A673 (cell line): ENCODE measurements at regions not wholly inside any gene's neighbourhood (a gene's known extent, or its start where the extent isn't known, plus 50 kb on each side); places are given as distances from the start of the nearest gene placed in this dataset.

Source experiments
- BruUV-seq: library from RNA; stranded (reverse); fragments of 400-500 nt; replicated peaks from 2 replicates; lab custom pipeline; 2021; lab: Mats Ljungman, UMichigan
- CTCF ChIA-PET: fragments of 300-600 bp; sonication (Branson Sonifier 250); formaldehyde crosslinking; loops from one replicate; lab custom pipeline; 2022; ENCODE audit warnings: antibody characterized with exemption; lab: Charles Lee
- POLR2A ChIA-PET: fragments of 300-600 bp; sonication (Branson Sonifier 250); formaldehyde crosslinking; loops from one replicate; lab custom pipeline; 2022; ENCODE audit warnings: antibody characterized with exemption; ENCODE audit not compliant: low non-redundant PET; lab: Charles Lee
- DNase-seq: peaks from one replicate; pipeline ENCODE4 v3.0.0-alpha.2; 2015; ENCODE audit warnings: low spot score
- H3K27ac ChIP-seq: fragments of 200-600 bp; sonication (generic); 2 replicates; pipeline ENCODE4 v1.5.1; 2016; ENCODE audit warnings: mixed run types, low read depth, mild to moderate bottlenecking, mixed read lengths, antibody characterized with exemption, low read length; ENCODE audit not compliant: poor library complexity, severe bottlenecking
- H3K27me3 ChIP-seq: fragments of 200-600 bp; sonication (generic); replicated peaks from 2 replicates; pipeline ENCODE4 v1.6.1; 2017; ENCODE audit warnings: mixed run types, low read depth, mild to moderate bottlenecking, mixed read lengths, antibody characterized with exemption, low read length; ENCODE audit not compliant: insufficient read depth, poor library complexity
- H3K36me3 ChIP-seq: fragments of 200-600 bp; sonication (generic); 2 replicates; pipeline ENCODE4 v1.6.1; 2016; ENCODE audit warnings: mixed run types, mild to moderate bottlenecking, mixed read lengths, antibody characterized with exemption, low read length; ENCODE audit not compliant: insufficient read depth, poor library complexity, severe bottlenecking
- H3K4me1 ChIP-seq: fragments of 200-600 bp; sonication (generic); 2 replicates; pipeline ENCODE4 v1.6.1; 2017; ENCODE audit warnings: mixed run types, mild to moderate bottlenecking, mixed read lengths, antibody characterized with exemption, low read length; ENCODE audit not compliant: insufficient read depth, poor library complexity, severe bottlenecking
- H3K4me3 ChIP-seq: fragments of 200-600 bp; sonication (generic); 2 replicates; pipeline ENCODE4 v1.5.1; 2016; ENCODE audit warnings: low read depth, mixed run types, mild to moderate bottlenecking, mixed read lengths, low read length; ENCODE audit not compliant: poor library complexity, severe bottlenecking
- H3K9me3 ChIP-seq: fragments of 200-600 bp; sonication (generic); 2 replicates; pipeline ENCODE4 v1.6.1; 2016; ENCODE audit warnings: mixed run types, low read depth, mild to moderate bottlenecking, mixed read lengths, antibody characterized with exemption, low read length; ENCODE audit not compliant: poor library complexity, severe bottlenecking
- EZH2 ChIP-seq: fragments of 200-600 bp; sonication (generic); IDR thresholded peaks from 2 replicates; pipeline ENCODE4 v1.6.1; 2017; ENCODE audit warnings: borderline replicate concordance, low read depth, mild to moderate bottlenecking, mixed read lengths, antibody characterized with exemption, low read length; ENCODE audit not compliant: poor library complexity, severe bottlenecking
- intact Hi-C: fragments of 100-400 bp; cut with micrococcal nuclease; formaldehyde crosslinking; loops from one replicate; pipeline ENCODE4 v1.10.0; 2022; ENCODE audit not compliant: unreplicated experiment
- TF ChIP-seq, protein P1 (sequence below): fragments of 300-800, 200-600 bp; sonication (generic); conservative IDR thresholded peaks from 2 replicates; pipeline ENCODE4 v1.5.1; 2017; ENCODE audit warnings: low read depth, mild to moderate bottlenecking, antibody characterized with exemption, low read length, moderate library complexity, mixed read lengths

DNA sequence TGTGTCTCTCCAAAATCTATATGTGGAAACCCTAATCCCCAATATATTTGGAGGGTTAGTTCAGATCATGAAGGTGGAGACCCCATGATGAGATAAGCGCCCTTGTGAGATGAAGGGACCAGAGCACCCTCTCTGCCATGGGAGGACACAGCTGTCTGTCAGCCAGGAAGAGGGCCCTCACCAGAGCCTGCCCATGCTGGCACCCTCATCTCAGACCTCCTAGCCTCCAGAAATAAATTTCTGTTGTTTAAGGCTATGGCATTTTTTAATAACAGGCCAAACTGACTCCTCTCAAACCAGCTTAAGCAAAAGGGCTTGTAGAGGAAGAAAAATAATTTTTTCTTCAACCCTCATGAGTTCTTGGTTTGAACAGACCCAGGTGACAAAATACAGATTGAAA is 79.2 kb upstream of the MAMDC2 start:
- H3K27me3 ChIP-seq, result peaks cover 37% of the 10 kb centered on the region
- no peak overlapping the region for H3K4me3 ChIP-seq
- no peak for TF ChIP-seq EZH2
- TF ChIP-seq, protein P1, sequence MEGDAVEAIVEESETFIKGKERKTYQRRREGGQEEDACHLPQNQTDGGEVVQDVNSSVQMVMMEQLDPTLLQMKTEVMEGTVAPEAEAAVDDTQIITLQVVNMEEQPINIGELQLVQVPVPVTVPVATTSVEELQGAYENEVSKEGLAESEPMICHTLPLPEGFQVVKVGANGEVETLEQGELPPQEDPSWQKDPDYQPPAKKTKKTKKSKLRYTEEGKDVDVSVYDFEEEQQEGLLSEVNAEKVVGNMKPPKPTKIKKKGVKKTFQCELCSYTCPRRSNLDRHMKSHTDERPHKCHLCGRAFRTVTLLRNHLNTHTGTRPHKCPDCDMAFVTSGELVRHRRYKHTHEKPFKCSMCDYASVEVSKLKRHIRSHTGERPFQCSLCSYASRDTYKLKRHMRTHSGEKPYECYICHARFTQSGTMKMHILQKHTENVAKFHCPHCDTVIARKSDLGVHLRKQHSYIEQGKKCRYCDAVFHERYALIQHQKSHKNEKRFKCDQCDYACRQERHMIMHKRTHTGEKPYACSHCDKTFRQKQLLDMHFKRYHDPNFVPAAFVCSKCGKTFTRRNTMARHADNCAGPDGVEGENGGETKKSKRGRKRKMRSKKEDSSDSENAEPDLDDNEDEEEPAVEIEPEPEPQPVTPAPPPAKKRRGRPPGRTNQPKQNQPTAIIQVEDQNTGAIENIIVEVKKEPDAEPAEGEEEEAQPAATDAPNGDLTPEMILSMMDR, result no peak
- DNase-seq, result no peak
- H3K36me3 ChIP-seq, result no peaks in the 10 kb centered on the region
- POLR2A ChIA-PET, result no interaction called here
- no peaks in the 10 kb centered on the region for H3K9me3 ChIP-seq
- intact Hi-C loops, result no loop called here
- no TSS peak for BruUV-seq
- CTCF ChIA-PET, result no interaction called here
- no peaks in the 10 kb centered on the region for H3K4me1 ChIP-seq
- no peak overlapping the region for H3K27ac ChIP-seq

DNA sequence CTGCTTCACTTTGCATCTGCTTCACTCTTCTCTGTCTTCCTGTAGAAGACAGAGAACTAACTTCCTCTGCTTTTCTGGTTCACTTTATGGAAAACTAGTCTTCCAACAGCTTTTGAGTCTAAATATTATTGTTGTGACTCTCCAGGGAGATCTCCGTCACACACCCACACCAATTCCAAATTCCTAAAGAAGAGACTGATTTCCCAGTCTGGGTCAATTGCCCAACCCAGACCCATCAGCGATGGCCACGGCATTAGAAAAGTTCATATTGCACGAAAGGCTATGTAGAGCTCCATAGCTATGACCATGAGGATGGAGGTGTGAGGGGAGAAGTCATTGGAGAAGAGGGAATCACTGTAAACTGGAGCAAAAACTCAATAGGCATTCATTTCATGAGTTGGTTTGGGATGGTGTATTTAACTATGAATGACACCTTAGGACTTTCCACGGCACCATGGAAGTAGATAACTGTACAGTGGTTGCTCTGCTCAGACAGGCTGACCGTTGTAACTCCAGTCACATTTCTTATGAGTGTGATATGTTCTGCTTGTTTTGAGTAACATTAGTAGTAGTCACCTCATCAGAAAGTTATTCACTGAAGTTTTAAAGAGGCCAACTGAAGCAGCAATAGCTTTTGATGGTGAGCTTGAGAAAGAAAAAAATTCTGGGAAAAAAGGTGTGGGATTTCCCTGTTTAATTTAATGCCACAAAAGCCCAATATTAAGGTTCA is 78.1 kb upstream of the MAMDC2 start:
- Histone ChIP-seq H3K27me3 (peaks cover 26% of the 10 kb centered on the region), H3K27ac (no peak overlapping the region), H3K9me3 (no peaks in the 10 kb centered on the region), H3K4me3 (no peak overlapping the region), H3K4me1 (no peaks in the 10 kb centered on the region), H3K36me3 (no peaks in the 10 kb centered on the region)
- no TSS peak for BruUV-seq
- POLR2A ChIA-PET, result no interaction called here
- intact Hi-C loops, result no loop called here
- CTCF ChIA-PET, result no interaction called here
- TF ChIP-seq, protein P1, result no peak
- TF ChIP-seq EZH2, result no peak
- DNase-seq, result no peak

DNA sequence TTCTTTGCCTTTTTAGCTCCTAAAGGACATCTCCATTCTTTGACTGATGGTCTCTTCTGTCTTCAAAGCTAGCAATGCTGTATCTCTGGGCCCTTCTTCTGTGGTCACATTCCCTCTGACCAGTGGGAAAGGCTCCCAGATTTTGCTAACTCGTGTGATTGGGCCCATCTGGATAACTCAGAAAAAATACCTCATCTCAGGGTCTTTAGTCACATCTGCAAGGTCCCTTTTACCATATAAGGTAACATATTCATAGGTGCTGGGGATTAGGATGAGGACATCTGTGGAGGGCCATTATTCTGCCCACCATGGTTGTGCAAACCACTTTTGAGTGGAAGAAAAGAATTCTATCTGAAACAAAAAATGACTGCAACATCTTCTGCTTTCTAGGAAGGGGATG is 76.3 kb upstream of the MAMDC2 start:
- Histone ChIP-seq H3K4me1 (no peaks in the 10 kb centered on the region), H3K27me3 (peaks cover 8% of the 10 kb centered on the region), H3K27ac (no peak overlapping the region), H3K36me3 (no peaks in the 10 kb centered on the region), H3K9me3 (no peaks in the 10 kb centered on the region), H3K4me3 (no peak overlapping the region)
- DNase-seq, result no peak
- intact Hi-C loops, result no loop called here
- POLR2A ChIA-PET, result no interaction called here
- CTCF ChIA-PET, result no interaction called here
- no TSS peak for BruUV-seq
- TF ChIP-seq, protein P1, result no peak
- TF ChIP-seq EZH2, result no peak
